Testis (tissue), 2 donors: ENCODE measurements at regions not wholly inside any gene's neighbourhood (a gene's known extent, or its start where the extent isn't known, plus 50 kb on each side); places are given as distances from the start of the nearest gene placed in this dataset.
A peak's percentile ranks its signal among the peaks of the same experiment; 100 is the strongest.

Source experiments
- DNase-seq: peaks from one replicate; pipeline ENCODE4 v3.0.0-alpha.2; 2019
- H3K27ac ChIP-seq, 2 donors: fragments of 200-600 bp; sonication (generic); one replicate each; pipeline ENCODE4 v1.5.1; 2019
- H3K27me3 ChIP-seq: fragments of 200-600 bp; sonication (generic); one replicate; pipeline ENCODE4 v1.5.1; 2019
- H3K36me3 ChIP-seq: fragments of 200-600 bp; sonication (generic); one replicate; pipeline ENCODE4 v1.5.1; 2017; ENCODE audit warnings: low read depth; ENCODE audit errors: missing control alignments
- H3K4me1 ChIP-seq: fragments of 200-600 bp; sonication (generic); one replicate; pipeline ENCODE4 v1.5.1; 2019
- H3K4me3 ChIP-seq, 2 donors: fragments of 200-600 bp; sonication (generic); one replicate each; pipeline ENCODE4 v1.5.1; 2017 to 2019
- H3K9me3 ChIP-seq: fragments of 200-600 bp; sonication (generic); one replicate; pipeline ENCODE4 v1.5.1; 2017
- CTCF ChIP-seq, 3 experiments: fragments of 450-650 bp in 2 of 3; fragments of 200-600 bp in 1 of 3; sonication (generic) in 1 of 3; IDR thresholded peaks; one replicate each; pipeline ENCODE4 v1.5.1; 2016 to 2019; ENCODE audit warnings: antibody characterized with exemption in 3 of 3, mild to moderate bottlenecking in 2 of 3, moderate library complexity in 1 of 3
- POLR2A ChIP-seq: fragments of 450-650 bp; IDR thresholded peaks from one replicate; pipeline ENCODE4 v1.6.1; 2017; ENCODE audit warnings: antibody characterized with exemption, mild to moderate bottlenecking, moderate library complexity
- WGBS, 2 donors: methylation state at CpG; one replicate each; pipeline ENCODE4 v1.1.5; 2018; 5-methylcytosine and 5-hydroxymethylcytosine counted together
- intact Hi-C: fragments of 100-400 bp; cut with DNase I; formaldehyde crosslinking; loops from one replicate; pipeline ENCODE4 v1.15.1; 2023; ENCODE audit warnings: low total_unique reads

- Histone ChIP-seq H3K27ac (no peak overlapping the region), H3K9me3 (no peaks in the 10 kb centered on the region), H3K4me3 (no peak overlapping the region), H3K36me3 (no peaks in the 10 kb centered on the region), H3K4me1 (no peaks in the 10 kb centered on the region), H3K27me3 (no peaks in the 10 kb centered on the region)
- no peak for TF ChIP-seq POLR2A
- no peak for TF ChIP-seq CTCF (IDR thresholded peaks at IDR 0.05)
- DNase-seq, result no peak
- WGBS, 2 donors, result 71 to 87% methylated on average over 1 of the region's 1 CpG
- intact Hi-C loops, result no loop called here
Observed at GRCh38 chr4:11729548-11729947, 300.9 kb upstream of the HS3ST1 start.

GRCh38 chr4:11727903-11728564, 299.3 kb upstream of the HS3ST1 start:
- Histone ChIP-seq H3K27ac (no peak overlapping the region), H3K36me3 (no peaks in the 10 kb centered on the region), H3K4me3 (no peak overlapping the region), H3K9me3 (no peaks in the 10 kb centered on the region), H3K4me1 (no peaks in the 10 kb centered on the region), H3K27me3 (no peaks in the 10 kb centered on the region)
- intact Hi-C loops, result no loop called here
- no peak for DNase-seq
- 78 to 87% methylated on average over 3 of the region's 3 CpGs for WGBS, 2 donors
- TF ChIP-seq POLR2A (no peak), CTCF (IDR thresholded peaks at IDR 0.05) (no peak)

- no peak for DNase-seq
- Histone ChIP-seq H3K27me3 (no peaks in the 10 kb centered on the region), H3K4me1 (no peaks in the 10 kb centered on the region), H3K4me3 (no peak overlapping the region), H3K9me3 (no peaks in the 10 kb centered on the region), H3K27ac (no peak overlapping the region), H3K36me3 (no peaks in the 10 kb centered on the region)
- intact Hi-C loops, result no loop called here
- no peak for TF ChIP-seq POLR2A
- no peak for TF ChIP-seq CTCF (IDR thresholded peaks at IDR 0.05)
Observed at GRCh38 chr4:11724731-11725130, 296.0 kb upstream of the HS3ST1 start.

- TF ChIP-seq POLR2A (no peak), CTCF (IDR thresholded peaks at IDR 0.05) (no peak)
- no peaks in the 10 kb centered on the region for H3K36me3 ChIP-seq
- no peak overlapping the region for H3K4me3 ChIP-seq
- intact Hi-C loops, result no loop called here
- H3K27me3 ChIP-seq, result no peaks in the 10 kb centered on the region
- no peaks in the 10 kb centered on the region for H3K9me3 ChIP-seq
- WGBS, 2 donors, result 85 to 88% methylated on average over 4 of the region's 4 CpGs
- DNase-seq, result no peak
- H3K4me1 ChIP-seq, result no peaks in the 10 kb centered on the region
- no peak overlapping the region for H3K27ac ChIP-seq
Observed at GRCh38 chr4:11722223-11722622, 293.5 kb upstream of the HS3ST1 start.

GRCh38 chr4:11720292-11720691, 291.6 kb upstream of the HS3ST1 start:
- Histone ChIP-seq H3K27me3 (no peaks in the 10 kb centered on the region), H3K4me3 (no peak overlapping the region), H3K36me3 (no peaks in the 10 kb centered on the region), H3K9me3 (no peaks in the 10 kb centered on the region), H3K27ac (no peak overlapping the region), H3K4me1 (no peaks in the 10 kb centered on the region)
- intact Hi-C loops, result no loop called here
- peak; percentile 30 for DNase-seq
- WGBS, 2 donors, result 13 to 31% methylated on average over 1 of the region's 1 CpG
- no peak for TF ChIP-seq POLR2A
- peak; percentile 53 to 75 (median 71) for TF ChIP-seq CTCF (IDR thresholded peaks at IDR 0.05)
